HepG2 (cell line): ENCODE measurements at regions not wholly inside any gene's neighbourhood (a gene's known extent, or its start where the extent isn't known, plus 50 kb on each side); places are given as distances from the start of the nearest gene placed in this dataset.
A peak's percentile ranks its signal among the peaks of the same experiment; 100 is the strongest.

Source experiments
- BHLHE40 ChIP-seq: IDR thresholded peaks from 2 replicates; pipeline ENCODE4 v1.6.1; 2011; ENCODE audit warnings: low read length, improper control_type of control experiment
- BRCA1 ChIP-seq: sonication (generic); formaldehyde crosslinking; IDR thresholded peaks from 2 replicates; pipeline ENCODE4 v1.4.0; 2020; ENCODE audit warnings: missing genetic modification reagents
- FOXA3 ChIP-seq: IDR thresholded peaks from 2 replicates; pipeline ENCODE4 v1.6.1; 2016; ENCODE audit warnings: missing genetic modification reagents, missing compliant biosample characterization
- KAT7 ChIP-seq: IDR thresholded peaks from 2 replicates; pipeline ENCODE4 v1.6.1; 2018; ENCODE audit warnings: borderline replicate concordance, missing compliant biosample characterization
- KAT8 ChIP-seq: IDR thresholded peaks from 2 replicates; pipeline ENCODE4 v1.6.1; 2016; ENCODE audit warnings: missing genetic modification reagents, missing compliant biosample characterization
- NCOR1 ChIP-seq: fragments of 200-600 bp; sonication (generic); IDR thresholded peaks from 2 replicates; pipeline ENCODE4 v1.7.0; 2017; ENCODE audit warnings: antibody characterized with exemption, low read length, borderline replicate concordance
- PBX2 ChIP-seq: IDR thresholded peaks from 2 replicates; pipeline ENCODE4 v1.6.1; 2016; ENCODE audit warnings: control low read depth
- PHF8 ChIP-seq: sonication (generic); formaldehyde crosslinking; IDR thresholded peaks from 2 replicates; pipeline ENCODE4 v1.5.0; 2020; ENCODE audit warnings: missing genetic modification reagents
- SRY ChIP-seq: sonication (generic); formaldehyde crosslinking; IDR thresholded peaks from 2 replicates; pipeline ENCODE4 v1.8.0; 2022; ENCODE audit warnings: mild to moderate bottlenecking, missing genetic modification reagents
- TBX3 ChIP-seq: fragments of 450-650 bp; IDR thresholded peaks from 2 replicates; pipeline ENCODE4 v1.6.1; 2017; ENCODE audit warnings: antibody characterized with exemption, mild to moderate bottlenecking, inconsistent platforms, borderline replicate concordance
- THAP7 ChIP-seq: sonication (generic); formaldehyde crosslinking; IDR thresholded peaks from 2 replicates; pipeline ENCODE4 v1.8.1; 2023; ENCODE audit warnings: mild to moderate bottlenecking, missing genetic modification reagents
- ZFP90 ChIP-seq: sonication (generic); formaldehyde crosslinking; IDR thresholded peaks from 2 replicates; pipeline ENCODE4 v1.8.0; 2022; ENCODE audit warnings: missing genetic modification reagents, mild to moderate bottlenecking, inconsistent platforms, borderline replicate concordance
- ZGPAT ChIP-seq: IDR thresholded peaks from 2 replicates; pipeline ENCODE4 v1.6.1; 2016; ENCODE audit warnings: mild to moderate bottlenecking
- ZNF142 ChIP-seq: sonication (generic); formaldehyde crosslinking; IDR thresholded peaks from 2 replicates; pipeline ENCODE4 v1.4.0; 2020; ENCODE audit warnings: missing genetic modification reagents
- ZNF207 ChIP-seq: fragments of 450-650 bp; IDR thresholded peaks from 2 replicates; pipeline ENCODE4 v1.6.1; 2016; ENCODE audit warnings: antibody characterized with exemption, borderline replicate concordance
- ZNF414 ChIP-seq: sonication (generic); formaldehyde crosslinking; IDR thresholded peaks from 2 replicates; pipeline ENCODE4 v1.5.0; 2020; ENCODE audit warnings: missing genetic modification reagents
- ZNF557 ChIP-seq: sonication (generic); formaldehyde crosslinking; IDR thresholded peaks from 2 replicates; pipeline ENCODE4 v1.4.0; 2020; ENCODE audit warnings: missing genetic modification reagents
- ZNF746 ChIP-seq: sonication (generic); formaldehyde crosslinking; IDR thresholded peaks from 2 replicates; pipeline ENCODE4 v1.8.0; 2022; ENCODE audit warnings: mild to moderate bottlenecking, missing genetic modification reagents
- ZNF816 ChIP-seq: sonication (generic); formaldehyde crosslinking; IDR thresholded peaks from 2 replicates; pipeline ENCODE4 v1.8.0; 2022; ENCODE audit warnings: missing genetic modification reagents, mild to moderate bottlenecking, borderline replicate concordance
- ZSCAN5A ChIP-seq: sonication (generic); formaldehyde crosslinking; IDR thresholded peaks from 2 replicates; pipeline ENCODE4 v1.8.0; 2022; ENCODE audit warnings: mild to moderate bottlenecking, missing genetic modification reagents, borderline replicate concordance

- TF ChIP-seq THAP7 (CRISPR knock-in tag) (no peak), ZNF414 (CRISPR knock-in tag) (no peak), FOXA3 (CRISPR knock-in tag) (peak; percentile 98), ZNF746 (CRISPR knock-in tag) (no peak), PBX2 (CRISPR knock-in tag) (peak; percentile 76), BHLHE40 (peak; percentile 49; the same call in 1 of the 2 replicates), KAT7 (CRISPR knock-in tag) (no peak), KAT8 (CRISPR knock-in tag) (0 out of 2 replicates have a peak, but pooled peaks have one; percentile 39), TBX3 (peak; percentile 97), ZFP90 (no peak), BRCA1 (CRISPR knock-in tag) (no peak), ZNF816 (CRISPR knock-in tag) (peak; percentile 52; the same call in 1 of the 2 replicates), NCOR1 (peak; percentile 56; the same call in 1 of the 2 replicates), ZSCAN5A (CRISPR knock-in tag) (peak; percentile 59; the same call in 1 of the 2 replicates), ZNF207 (no peak), PHF8 (CRISPR knock-in tag) (no peak), ZNF557 (CRISPR knock-in tag) (no peak), ZGPAT (CRISPR knock-in tag) (peak; percentile 75; the same call in 1 of the 2 replicates), SRY (CRISPR knock-in tag) (no peak; the same call in 1 of the 2 replicates), ZNF142 (CRISPR knock-in tag) (no peak)
These were observed 261.5 kb downstream of the FIGN start (continued) for GRCh38 chr2:163474319-163474744.
